ENCODE measurements at regions not wholly inside any gene's neighbourhood (a gene's known extent, or its start where the extent isn't known, plus 50 kb on each side); places are given as distances from the start of the nearest gene placed in this dataset.

DNA sequence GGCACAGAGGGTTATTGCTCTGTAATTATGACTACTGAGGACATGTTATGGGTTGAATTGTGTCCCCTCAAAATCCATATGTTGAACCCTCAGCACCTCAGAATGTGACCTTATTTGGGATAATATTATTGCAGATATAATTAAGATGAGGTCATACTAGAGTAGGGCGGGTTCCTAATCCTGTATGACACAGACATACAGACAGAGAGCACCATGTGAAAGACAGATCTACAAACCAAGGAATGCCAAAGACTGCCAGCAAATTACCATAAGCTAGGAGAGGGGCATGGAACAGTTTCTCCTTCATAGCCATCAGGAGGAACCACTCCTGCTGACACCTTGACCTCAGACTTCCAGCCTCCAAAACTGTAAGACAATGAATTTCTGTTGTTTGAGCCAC lies 115.2 kb upstream of the OTUD4 start:
- no peak for DNase-seq

DNA sequence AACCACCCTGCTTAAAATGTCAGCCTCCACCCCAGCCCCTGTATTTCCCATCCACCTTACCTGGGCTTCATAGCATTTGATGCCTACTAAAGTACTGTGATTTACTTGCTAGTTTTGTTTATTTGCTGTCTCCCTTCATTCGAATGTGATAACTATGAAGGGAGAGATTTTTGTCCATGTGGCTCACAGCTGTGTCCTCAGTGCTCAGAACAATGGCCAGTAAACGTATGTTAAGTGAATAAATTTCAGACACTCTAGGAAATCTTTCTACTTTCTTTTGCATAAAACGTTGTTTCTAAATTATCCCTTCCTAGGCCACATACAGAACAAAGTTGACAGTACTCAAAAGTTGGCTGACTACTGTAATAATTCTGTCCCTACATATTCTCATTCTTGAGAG lies 114.7 kb upstream of the OTUD4 start:
- no peak for DNase-seq

DNA sequence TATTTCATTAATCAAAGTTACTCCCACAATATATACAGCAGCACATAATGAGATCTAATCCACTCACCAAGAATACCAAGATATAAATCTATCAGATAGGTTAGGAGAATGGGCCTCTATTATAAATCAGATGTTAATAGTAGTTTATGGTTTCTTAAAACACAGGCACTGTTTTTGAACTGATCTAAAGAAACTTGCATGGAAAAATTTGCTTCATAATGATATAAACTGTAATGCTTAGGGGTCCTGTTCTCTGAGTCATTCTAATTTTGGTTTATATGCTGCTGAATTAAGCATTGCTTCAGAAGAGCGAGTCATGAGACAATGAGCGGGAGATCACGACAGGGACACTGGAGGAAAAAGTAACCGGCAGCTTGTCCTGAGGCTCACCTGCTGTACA lies 113.3 kb upstream of the OTUD4 start:
- peak; percentile 64 for DNase-seq

DNA sequence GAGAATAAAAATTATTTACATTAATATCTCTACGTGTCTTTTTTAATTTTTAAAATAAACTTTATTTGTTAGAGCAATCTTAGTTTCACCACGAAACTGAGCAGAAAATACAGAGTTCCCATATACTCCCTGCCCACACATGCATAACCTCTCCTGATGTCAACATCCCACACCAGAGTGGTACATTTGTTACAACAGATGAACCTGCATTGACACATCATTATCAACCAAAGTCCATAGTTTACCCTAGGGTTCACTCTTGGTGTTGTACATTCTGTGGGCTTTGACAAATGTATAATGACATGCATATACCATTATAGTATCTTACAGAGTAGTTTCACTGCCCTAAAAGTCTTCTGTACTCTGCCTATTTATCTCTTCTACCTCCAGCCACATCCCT lies 110.6 kb upstream of the OTUD4 start:
- no peak for DNase-seq

DNA sequence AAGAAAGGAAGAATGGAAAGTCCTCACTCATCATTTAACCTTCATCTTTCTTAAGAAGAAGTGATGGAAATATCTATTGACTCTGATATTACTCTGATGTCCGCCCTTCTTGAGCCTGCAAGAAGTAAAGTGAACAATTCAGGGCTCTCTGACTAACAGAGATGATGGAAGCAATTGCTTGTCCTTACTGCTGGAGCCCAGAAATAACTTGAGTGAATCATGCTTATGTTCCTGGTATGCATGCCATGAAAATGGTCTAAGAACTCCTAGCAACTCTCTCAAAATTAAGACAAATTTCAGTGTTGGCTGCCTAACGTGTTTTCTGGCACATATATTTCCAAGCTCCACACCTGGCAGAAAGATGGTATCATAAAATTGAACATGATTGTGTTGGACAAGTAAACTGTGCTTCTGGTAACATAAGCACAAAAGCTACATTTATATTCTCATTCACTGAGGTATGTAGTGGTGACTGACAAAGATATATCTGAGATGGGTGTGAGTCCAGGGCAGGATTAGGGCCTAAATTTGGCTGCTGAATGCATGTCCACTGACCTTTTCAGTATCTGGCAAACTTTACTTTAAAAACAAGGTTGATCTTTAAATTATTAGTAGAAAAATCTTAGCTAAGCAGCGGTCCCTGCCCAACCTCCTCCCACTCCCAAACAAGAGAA lies 109.2 kb upstream of the OTUD4 start:
- DNase-seq = peak; percentile 80

DNA sequence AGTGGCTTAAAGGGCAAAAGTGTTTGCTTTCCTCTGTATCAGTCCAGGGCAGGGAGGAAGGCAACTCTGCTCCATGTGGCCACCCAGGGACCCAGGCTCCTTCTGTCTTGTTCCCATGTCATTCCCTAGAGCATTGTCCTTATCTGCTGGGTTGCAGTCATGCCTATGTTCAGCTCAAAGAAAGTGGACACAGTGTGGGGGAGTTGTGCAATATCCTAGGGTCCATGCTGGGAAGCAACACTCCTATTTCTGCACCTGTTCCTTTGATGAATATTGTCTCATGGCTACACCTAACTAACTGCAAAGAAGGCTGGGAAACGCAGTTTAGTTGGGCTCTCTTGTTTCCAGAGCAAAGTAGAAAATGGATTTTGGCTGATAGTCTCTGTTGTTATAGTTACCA lies 107.0 kb upstream of the OTUD4 start:
- DNase-seq = no peak

DNA sequence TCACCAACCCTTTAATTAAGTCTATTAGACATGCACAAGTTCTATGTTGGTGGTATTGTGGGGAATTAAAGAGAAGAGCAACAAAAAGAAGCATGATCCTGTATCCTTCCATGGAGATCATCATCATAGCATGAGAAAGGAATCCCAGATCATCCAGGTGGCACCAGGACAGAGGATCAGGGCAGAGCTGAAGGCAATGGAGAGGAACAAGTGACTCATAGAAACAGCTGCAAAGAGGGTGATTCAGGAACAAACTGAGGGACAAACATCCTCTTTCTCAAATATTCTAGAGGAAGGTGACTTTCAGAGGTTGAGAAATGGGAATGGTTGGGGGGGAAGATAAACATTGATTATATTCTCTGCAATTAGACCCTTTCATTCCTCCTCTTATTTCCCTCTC lies 105.5 kb upstream of the OTUD4 start:
- no peak for DNase-seq

DNA sequence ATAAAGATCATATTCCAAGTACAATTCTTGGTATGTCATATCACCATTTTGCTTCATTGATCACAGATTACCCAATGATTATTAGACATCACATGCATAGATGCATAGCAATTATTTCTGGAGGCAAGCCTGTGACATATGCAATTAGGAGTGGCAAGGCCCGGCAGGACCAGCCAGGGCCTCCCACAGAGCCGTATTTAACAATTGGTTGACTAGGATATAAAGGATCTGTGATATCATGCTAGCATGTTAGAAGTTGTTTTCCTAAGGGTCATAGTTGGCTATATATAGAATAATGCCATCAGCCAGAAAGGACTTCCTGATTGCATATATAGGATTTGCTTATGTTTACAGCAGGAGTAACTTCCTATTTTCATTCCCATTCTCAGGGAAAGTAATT lies 103.5 kb upstream of the OTUD4 start:
- no peak for DNase-seq

DNA sequence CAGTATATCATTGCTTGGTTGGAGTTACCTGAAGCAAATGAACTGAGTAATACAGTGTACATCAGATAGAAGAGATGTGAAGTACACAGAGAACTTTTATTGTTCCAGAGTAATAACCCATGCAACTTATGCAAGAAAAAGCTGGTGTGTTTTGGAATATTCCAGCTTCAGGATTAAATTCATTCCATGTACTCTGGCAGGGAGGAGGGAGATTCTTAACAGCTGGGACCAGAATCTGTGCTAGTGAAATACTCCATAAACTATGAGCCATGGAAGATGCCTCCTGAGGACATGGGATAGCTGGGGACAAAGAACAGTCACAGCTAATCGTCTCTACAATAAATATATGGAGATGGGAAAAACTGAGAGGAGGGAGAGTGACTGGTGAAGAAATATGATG lies 101.6 kb upstream of the OTUD4 start:
- no peak for DNase-seq

DNA sequence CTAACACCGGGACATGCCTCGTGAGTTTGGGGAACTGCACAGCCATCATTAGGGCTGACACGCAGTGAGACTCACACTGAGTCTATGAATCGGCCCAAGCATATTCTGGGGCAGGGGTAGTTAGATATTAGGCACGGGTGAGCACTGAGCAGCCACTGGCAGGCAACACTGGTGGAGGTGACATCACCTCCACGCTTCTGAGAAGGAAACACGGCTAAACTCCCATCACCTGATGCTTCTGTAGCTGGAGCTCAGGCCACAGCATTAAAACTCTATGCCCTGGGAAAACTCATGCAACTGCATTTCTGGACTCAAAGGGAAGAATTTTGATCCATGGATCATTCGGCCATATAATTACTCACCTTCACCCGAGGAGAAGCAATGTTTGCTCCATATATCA lies 100.8 kb upstream of the OTUD4 start:
- DNase-seq = no peak

DNA sequence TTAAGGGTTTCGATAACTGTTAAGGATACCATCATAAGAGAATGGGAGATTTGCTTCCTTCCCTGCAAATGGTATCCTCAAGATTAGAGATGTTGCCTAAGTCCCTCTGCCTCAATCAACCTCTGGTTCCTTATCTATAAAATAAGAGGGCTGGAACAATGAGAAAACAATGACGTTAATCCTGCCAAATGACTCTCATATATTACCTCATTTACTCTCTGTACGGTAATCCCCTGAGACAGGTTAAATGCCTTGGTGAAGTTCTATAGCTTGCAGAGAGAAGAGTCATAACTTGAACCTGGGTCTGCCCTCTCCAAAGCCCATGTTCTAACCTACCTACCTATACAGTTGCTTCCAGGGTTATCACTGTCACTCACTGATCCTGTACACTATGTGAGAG lies 100.2 kb upstream of the OTUD4 start:
- DNase-seq = no peak

DNA sequence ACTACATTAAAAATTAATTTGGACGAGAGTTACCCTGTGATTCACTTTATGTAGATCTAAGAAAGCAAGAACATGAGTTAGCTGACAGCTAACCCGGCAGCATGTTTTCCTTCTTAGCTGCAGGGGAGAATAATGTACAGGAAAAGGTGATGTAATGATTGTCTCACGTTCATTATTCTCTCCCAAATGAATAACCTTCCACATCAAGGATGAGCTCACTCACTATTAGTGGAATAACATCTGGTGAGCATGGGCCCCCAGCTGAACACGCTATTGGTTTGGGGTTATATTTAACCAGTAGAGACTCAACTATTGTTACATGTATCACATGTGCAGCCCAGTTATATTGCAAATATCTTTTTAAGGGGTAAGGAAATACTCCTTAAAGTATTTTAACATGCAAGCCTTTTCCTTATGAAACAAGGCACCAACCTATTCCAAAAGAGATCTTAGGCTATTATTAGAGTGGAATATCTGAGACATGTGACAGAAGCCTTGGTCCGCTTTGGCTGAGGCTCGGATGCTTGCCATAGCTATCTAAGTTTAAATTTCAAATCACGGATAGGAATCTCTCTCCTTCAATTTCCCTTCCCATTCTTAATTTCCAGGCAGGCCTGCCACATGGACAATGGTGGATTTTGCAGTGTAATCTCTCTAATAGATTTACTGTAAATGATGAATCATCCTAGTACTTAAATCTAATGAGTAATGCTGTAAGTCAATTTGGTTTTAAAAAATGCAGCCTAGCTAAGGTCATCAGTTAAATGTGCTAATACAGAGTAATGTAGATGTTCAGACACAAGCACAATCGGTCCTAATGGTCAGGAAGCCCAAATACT lies 99.0 kb upstream of the OTUD4 start:
- DNase-seq = peak; percentile 94

DNA sequence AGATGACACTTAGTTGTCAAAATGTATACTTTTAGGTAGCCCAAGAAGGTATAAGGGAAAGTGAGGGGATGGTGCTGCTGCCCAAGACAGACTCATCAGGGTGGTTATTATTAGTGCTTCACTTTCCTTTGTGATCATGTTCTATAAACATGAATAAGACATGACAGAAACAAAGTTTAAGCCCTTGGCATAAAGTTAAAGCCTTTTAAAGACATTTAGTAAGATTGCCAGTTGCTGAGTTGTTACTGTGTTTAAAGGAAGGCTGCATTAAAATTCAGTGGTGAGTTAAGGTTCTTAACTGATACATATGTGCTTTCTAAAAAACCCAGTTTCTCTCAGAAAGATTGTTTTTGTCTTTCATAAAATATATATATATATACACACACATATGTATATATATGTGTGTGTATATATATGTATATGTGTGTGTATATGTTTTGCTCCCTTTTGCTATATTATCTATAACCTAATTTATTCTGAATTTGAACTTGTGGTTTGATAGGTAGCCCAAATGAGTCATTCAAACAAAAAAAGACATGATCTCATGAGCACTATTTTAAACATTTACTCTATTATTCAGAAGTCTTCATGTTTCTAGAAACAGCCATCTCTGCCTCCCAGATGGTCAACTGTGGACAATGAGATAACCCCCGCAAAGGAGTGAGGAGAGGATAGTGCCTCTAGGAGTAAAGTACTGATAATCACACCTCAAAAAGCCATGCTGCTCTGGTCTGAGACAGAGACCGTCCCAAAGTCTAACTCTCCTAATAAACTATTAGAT lies 98.1 kb upstream of the OTUD4 start:
- peak; percentile 81 for DNase-seq

DNA sequence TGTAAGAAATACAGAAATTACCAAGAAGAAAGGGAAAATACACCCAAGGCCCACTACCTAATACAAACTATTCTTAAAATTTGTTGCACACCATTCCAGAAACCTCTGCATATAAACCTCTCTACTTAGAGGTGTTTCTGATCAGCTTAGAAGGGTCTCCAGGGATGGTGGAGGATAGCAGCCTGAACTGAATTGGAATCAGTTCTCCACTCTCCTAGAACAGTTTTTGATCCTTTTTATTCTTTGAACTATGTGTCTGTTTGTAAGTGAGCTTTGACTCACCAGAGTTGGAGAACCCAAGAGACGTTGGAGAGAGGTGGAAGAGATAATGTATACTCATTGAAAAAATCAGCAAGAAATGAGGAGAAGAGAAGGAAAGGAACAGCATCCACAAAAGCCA lies 96.6 kb upstream of the OTUD4 start:
- DNase-seq = no peak

DNA sequence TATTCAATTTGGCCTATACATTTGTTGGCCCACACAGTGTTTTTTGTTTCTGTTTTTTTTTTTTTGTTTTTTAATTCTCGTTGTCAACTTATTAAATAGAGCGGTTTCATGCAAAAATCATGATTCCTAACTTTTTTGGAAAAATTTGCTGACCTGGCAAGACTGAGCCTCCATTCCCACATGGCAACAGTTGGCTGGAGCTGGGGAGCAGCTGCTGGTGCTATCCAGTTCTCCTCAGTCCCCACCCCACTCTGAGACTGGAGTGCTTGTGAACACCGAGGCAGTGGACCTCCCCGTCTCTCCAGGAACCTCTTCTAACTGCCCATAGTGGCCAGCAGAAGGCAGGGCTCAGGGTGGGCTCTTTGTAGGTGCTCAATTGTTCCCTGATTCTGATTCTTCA lies 95.7 kb upstream of the OTUD4 start:
- no peak for DNase-seq

DNA sequence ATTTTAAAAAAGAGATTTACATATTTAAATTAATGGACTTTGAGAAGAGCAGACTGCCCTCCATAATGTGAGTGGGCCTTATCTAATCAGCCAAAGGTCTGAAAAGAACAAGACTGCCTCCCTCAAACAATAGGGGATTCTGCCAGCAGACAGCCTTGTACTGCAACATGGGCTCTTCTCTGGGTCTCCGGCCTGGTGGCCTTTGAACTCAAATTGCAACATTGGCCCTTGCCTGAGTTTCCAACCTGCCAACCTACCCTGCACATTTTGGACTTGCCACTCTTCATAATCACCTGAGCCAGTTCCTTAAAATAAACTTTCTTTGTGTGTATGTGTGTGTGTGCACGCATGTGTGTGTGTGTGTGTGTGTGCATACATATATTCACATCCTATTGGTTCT lies 90.8 kb upstream of the OTUD4 start:
- DNase-seq = no peak

DNA sequence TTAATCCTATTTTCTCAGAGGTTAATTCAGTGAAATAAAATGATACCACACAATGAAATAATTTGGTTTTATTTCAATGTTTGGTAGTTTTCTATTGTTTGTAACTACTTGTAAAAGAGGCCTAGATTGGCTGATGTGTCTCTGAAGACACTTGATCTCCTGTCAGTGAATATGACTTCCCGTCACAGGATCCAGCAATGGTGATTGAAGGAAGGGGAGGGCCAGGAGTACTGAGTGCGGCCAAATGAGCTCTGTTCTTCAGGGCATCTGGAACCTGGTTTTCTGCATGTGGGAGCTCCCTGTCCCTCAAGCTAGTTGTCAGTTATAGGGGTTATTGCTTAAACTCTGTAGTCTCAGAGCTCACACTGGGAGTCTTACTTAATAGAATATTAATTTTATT lies 86.5 kb upstream of the OTUD4 start:
- no peak for DNase-seq

DNA sequence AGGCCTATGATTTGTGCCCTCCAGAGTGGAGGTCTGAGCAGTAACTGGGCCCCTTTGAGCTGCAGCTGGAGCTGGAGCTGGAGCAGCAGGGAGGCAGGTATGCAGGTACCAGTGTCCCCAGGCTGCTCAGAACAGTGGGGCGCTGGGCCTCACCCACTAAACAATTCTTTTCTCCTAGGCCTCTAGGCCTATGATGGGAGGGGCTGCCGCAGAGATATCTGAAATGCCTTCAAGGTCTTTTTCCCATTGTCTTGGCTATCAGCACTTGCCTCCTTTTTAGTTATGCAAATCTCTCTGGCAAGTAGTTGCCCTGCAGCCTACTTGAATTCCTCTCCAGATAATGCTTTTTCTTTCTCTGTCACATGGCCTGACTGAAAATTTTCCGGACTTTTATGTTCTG lies 79.7 kb upstream of the OTUD4 start:
- DNase-seq = no peak

DNA sequence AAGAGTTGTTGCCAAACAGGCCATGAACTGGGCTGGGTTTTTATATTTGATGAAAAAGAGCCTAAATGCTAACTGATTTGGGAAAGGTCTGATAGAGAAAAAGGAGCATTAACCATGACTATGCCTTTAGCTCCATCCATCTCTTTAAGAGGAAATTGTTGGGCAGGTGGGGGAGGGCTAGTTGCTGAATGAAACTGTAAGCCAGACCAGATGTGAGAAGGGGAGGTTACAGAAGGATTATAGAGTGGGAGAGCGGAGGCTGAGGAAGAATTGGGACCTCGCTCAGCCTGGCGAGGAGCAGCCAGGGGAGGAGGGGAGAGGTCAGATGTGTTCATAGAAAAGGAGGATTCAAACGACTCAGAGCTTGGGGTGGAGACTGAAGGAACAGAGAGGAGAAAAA lies 74.9 kb upstream of the OTUD4 start:
- peak; percentile 55 for DNase-seq

DNA sequence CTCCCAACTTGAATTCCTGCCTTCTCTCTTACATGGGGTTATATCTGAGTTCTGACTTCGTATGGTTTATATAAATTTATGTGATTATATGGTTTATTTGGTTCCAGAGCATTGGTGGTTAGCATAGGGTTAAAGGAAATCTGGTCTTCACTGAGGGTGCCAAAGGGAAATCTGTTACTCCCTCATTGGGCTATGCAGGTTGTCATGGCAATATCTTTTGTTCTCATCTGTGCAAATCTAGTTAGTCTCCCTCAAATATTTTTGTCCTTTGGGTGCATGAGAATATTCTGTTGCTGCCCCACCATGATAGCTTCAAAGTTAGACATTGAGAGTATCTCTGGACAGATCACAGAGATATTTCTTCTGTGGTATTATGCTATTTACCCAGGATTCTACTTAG lies 71.8 kb upstream of the OTUD4 start:
- no peak for DNase-seq

DNA sequence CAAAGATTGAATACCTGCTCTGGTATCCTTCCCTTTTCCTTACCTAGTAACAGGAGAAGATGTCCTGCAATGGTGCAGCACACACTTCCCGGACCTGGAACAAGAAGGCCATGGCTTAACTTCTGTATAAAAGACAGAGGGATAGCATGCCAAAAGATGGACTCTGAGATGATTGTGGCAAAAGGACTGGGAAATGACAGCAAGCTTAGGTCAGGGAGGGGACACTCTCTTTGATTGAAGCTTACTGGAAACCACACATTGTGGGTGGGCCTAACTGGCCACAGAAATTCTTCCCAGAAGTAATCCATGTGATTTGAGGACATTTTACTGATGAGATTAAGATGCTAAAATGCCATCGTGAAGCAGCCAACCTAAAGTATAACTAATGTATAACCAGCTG lies 71.0 kb upstream of the OTUD4 start:
- peak; percentile 28 for DNase-seq

DNA sequence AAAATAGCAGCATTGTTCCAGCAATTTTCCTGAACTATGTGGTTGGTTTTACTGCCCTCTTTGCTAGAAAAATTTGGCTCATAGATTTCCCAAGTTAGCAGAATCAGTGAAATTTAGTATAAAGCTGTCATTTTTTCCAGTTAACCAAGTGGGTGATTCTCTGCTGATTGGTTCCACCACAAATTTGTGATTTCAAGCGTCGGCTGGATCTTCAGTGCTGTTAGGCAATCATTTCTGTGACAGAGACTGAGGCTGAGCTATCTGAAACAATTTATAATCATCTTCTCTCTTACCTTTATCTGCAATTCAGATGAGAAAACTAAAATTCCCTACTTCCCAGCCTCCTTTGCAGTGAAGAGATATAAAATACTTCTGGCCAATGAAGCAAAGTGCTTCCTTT lies 68.6 kb upstream of the OTUD4 start:
- no peak for DNase-seq

DNA sequence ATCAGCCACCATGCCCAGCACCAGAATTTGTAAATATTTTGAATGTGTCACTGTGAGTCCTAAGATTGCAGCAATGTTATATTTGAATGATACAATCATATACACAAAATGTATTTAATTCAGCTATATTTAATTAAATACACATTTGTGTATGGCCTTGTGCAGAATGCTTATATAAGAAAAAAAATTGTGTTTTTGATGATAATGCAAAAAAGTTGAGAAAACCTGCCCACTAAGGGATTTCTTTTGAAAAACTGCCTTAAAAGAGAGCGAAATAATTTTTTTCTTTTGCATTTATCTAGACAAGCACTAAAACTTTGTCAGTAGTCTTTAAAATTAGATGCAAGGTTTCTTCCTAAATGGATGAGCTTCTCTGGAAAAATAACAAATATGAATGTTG lies 68.1 kb upstream of the OTUD4 start:
- DNase-seq = no peak

DNA sequence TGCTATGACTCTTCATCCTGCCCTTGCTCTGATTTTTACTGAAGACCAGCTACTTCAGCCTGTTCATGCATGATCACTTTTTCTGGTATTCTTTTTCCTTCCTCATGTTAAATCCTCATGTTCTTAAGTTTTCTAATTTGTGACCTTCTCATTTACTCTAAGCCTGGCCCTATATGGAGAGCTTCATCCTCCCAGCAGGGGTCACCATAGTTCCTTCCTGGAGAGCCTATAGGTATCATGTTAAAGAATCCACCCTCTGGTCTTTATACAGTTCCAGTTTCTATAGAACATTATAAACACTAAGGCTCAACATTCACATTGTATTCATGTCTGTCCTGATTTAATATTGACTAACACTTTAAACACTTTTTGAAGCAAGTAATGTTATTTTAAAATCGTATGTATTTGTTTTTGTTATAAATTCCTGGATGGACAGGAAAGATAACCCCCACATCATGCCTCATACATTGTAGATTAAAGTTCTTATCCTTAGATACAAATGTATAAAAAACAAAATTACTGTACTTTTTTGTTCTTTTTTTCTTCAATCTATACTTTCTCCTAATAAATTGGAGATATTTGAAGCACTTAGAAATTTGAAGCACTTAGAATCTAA lies 53.8 kb upstream of the OTUD4 start:
- peak; percentile 80 for DNase-seq

All from fibroblast of upper back skin (primary cell).